WI38 (cell line): ENCODE measurements at regions not wholly inside any gene's neighbourhood (a gene's known extent, or its start where the extent isn't known, plus 50 kb on each side); places are given as distances from the start of the nearest gene placed in this dataset.

Source experiments
- H3K4me3 ChIP-seq: 2 replicates; pipeline ENCODE4 v1.5.1; 2011; ENCODE audit warnings: low read depth, mild to moderate bottlenecking, control low read depth, low read length
- CTCF ChIP-seq: IDR thresholded peaks from 2 replicates; pipeline ENCODE4 v1.5.1; 2012; ENCODE audit warnings: low read depth, mild to moderate bottlenecking, control low read depth, low read length

DNA sequence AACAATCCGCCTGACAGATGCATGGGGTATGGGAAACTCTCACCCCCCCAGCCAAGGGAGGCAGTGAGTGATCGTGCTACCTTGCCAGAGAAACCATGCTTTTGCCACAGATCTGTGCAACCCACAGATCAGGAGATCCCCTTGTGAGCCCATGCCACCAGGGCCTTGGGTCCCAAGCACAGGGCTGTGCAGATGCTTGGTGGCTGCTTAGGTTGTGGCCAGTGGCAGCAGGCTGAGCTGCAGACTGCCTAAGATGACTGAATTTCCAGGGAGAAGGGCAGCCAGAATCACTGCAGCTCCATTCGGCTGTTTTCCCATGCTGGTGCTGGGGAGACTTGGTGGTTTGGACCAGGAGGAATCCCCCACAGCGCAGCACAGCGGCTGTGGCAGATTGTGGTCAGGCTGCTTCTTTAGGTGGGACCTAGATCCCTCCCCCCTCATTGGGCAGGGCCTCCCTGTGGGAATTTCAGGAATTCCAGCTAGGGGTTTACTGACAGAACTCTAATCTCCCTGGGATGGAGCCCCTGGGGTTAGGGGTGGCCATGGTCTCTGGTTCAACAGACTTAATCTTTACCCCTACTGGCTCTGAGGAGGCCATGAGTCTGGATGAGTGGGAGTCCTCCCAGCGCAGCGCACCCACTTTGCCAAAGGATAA, 264.6 kb upstream of the DAAM1 start:
- H3K4me3 ChIP-seq, result no peak overlapping the region
- TF ChIP-seq CTCF, result no peak

DNA sequence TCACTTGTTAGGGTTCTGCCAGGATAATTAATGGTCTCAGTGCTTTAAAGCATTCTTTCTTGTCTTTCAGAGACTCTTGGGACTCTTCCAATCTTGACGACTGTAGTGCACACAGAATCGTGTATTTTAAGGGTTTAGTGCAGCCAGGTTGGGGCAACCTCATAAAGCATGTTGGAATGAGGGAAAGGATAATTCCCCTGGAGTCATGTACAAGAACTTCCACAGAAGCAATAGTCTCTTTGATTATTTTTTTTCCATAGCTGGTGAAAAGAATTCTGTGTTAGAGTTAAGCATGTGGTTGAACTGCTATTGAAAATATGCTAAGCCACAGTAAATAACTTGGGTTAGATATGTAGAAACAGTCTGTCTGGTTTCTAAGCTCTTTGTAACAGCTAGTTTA, 246.8 kb upstream of the DAAM1 start:
- TF ChIP-seq CTCF, result no peak
- no peak overlapping the region for H3K4me3 ChIP-seq

DNA sequence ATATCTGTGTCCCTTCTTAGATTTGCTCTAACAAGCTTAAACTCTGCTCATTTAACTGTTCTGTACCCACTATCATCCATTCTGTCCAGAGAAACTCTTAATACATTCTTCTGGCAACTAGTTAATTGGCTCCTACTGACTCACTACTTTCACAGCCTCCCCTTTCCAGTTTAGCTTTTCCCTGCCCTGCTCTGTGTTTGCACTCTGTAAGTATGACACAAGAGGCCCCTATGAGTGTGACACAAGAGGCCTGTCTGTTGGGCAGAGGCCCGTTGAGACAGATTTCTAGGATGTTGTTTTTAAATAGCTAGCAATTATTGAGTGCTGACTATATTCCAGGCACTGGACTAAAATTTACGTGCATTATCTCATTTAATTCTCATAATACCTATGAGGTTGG, 246.0 kb upstream of the DAAM1 start:
- H3K4me3 ChIP-seq, result no peak overlapping the region
- TF ChIP-seq CTCF, result no peak

- no peak overlapping the region for H3K4me3 ChIP-seq
- no peak for TF ChIP-seq CTCF
These were observed 244.0 kb upstream of the DAAM1 start for GRCh38 chr14:58944343-58944967.

DNA sequence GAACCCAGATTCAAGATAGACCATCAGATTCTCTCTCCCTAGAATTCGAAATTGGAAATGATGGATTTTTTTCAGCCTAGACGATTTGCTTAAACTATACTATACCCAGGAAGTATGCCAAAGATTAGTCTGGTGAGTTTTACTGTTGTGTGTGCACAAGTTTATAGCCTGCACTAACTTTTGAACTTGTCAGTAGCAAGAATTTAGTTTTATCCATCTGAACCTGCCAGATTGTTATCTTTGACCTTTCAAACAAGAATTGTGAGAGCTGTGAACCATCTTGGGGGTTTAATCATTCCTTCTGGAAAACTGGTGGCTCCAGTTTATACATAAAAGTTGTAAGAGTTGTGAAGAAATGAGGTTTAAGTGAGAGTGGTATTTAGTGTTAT, 243.5 kb upstream of the DAAM1 start:
- TF ChIP-seq CTCF, result no peak
- no peak overlapping the region for H3K4me3 ChIP-seq

DNA sequence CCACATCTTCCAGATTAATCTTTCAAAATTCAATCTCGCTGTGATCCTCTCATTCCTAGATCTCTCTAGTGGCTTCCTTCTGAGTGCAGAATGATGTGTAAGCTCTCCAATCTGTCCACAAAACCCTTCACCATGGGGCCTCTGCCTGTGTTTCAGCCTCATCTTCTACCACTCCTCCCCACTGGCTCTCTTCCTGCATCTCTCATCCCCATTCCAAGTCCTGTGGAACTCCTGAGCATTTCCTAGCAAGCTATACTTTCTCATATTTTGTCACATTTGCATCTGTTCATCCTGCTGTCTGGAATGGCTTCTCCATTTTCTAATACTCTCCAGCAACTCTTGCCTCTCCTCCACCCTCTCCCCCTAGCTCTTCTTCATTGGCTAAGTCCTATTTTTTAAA, 242.0 kb upstream of the DAAM1 start:
- no peak overlapping the region for H3K4me3 ChIP-seq
- no peak for TF ChIP-seq CTCF

DNA sequence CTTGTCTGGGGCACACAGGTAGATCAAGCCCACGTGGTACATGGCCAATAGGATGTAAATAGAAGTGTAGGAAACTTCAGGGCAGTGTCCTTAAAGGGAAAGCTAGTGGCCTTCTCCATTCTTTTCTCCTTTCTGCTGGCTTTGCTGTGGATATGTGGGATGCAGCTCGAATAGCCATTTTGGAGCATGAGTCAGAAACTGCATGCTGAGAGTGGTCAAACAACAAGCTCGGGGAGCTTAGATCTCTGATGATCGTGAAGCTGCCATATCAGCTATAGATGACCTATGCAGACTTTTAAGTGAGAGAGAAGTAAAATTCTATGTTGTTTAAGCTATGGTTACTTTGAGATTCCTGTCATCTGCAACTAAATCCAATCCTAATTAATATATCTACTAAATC, 241.3 kb upstream of the DAAM1 start:
- no peak for TF ChIP-seq CTCF
- H3K4me3 ChIP-seq, result no peak overlapping the region
